ENCODE measurements at regions not wholly inside any gene's neighbourhood (a gene's known extent, or its start where the extent isn't known, plus 50 kb on each side); places are given as distances from the start of the nearest gene placed in this dataset.

- H3K9me3 ChIP-seq (ENCODE audit: control insufficient read depth, low read length) = no peaks in the 10 kb centered on the region
- H2AFZ ChIP-seq (ENCODE audit: low read depth, low read length) = no peak overlapping the region
- H3K18ac ChIP-seq (ENCODE audit: low read depth in 1 of 2, low read length in 2 of 2) = no peak overlapping the region
- no peaks in the 10 kb centered on the region for H3K4me1 ChIP-seq (ENCODE audit: control insufficient read depth, insufficient read depth, low read depth, low read length)
- H3K4me3 ChIP-seq (ENCODE audit: insufficient read depth in 1 of 2, low read depth in 1 of 2, low read length in 2 of 2) = no peak overlapping the region
- no peak overlapping the region for H2BK12ac ChIP-seq (ENCODE audit: low read length in 2 of 2)
- H3K14ac ChIP-seq (ENCODE audit: low read length in 2 of 2) = no peak overlapping the region
- H3K79me1 ChIP-seq (replicated peaks; ENCODE audit: low read length, poor library complexity, severe bottlenecking) = no peaks in the 10 kb centered on the region
- H4K91ac ChIP-seq (ENCODE audit: low read length) = no peak overlapping the region
- no peaks in the 10 kb centered on the region for H3K27me3 ChIP-seq (ENCODE audit: control insufficient read depth in 1 of 2, insufficient read depth in 1 of 2, low read length in 2 of 2)
- no peaks in the 10 kb centered on the region for H3K36me3 ChIP-seq (ENCODE audit: control insufficient read depth in 1 of 2, insufficient read depth in 2 of 2, low read depth in 1 of 2, low read length in 2 of 2)
- peak; percentile 86 for DNase-seq
- H2BK15ac ChIP-seq (ENCODE audit: low read depth, poor library complexity, severe bottlenecking) = no peak overlapping the region
- no peak overlapping the region for H3K23ac ChIP-seq (ENCODE audit: low read length in 2 of 2)
- no peak overlapping the region for H3K4ac ChIP-seq (ENCODE audit: low read depth in 1 of 2, low read length in 2 of 2)
- no peak overlapping the region for H3K27ac ChIP-seq (ENCODE audit: low read length, poor library complexity, severe bottlenecking)
- no peak overlapping the region for H2BK5ac ChIP-seq (ENCODE audit: low read depth, low read length, poor library complexity, severe bottlenecking)
- no peak overlapping the region for H3K9ac ChIP-seq (ENCODE audit: low read length)
- H4K8ac ChIP-seq (ENCODE audit: low read length) = no peak overlapping the region
- H3K4me2 ChIP-seq (ENCODE audit: low read length, poor library complexity, severe bottlenecking) = no peak overlapping the region
- H2BK120ac ChIP-seq (ENCODE audit: low read depth, low read length) = no peak overlapping the region
- no CpG with 5 or more reads among the region's 4 CpGs for WGBS
- no peak overlapping the region for H2AK5ac ChIP-seq (ENCODE audit: low read length, severe bottlenecking)
Observed at GRCh38 chr7:24197852-24198251, 86.1 kb upstream of the NPY start.

DNA sequence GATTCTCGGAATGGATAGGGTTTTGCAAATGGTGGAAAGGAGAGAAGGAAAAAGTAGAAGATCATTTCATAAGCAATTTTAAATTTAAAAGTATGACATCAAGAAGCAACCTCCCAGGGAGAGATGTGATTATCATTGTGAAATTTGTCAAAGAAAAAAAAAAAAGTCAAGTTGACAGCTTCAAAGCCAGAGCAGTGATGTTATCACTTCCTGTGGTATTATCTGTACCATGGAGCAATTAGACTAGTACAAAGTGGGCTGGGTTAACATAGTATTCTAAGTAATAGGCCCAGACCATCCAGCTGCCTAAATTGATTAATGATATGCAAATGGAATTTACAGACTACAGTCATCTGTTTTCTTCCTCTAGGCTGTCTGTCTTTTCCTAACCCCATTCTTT, 84.0 kb upstream of the NPY start:
- Histone ChIP-seq H3K27ac (ENCODE audit: low read length, poor library complexity, severe bottlenecking) (no peak overlapping the region), H2AFZ (ENCODE audit: low read depth, low read length) (no peak overlapping the region), H2BK15ac (ENCODE audit: low read depth, poor library complexity, severe bottlenecking) (no peak overlapping the region), H4K8ac (ENCODE audit: low read length) (no peak overlapping the region), H3K27me3 (ENCODE audit: control insufficient read depth in 1 of 2, insufficient read depth in 1 of 2, low read length in 2 of 2) (no peaks in the 10 kb centered on the region), H2BK120ac (ENCODE audit: low read depth, low read length) (no peak overlapping the region), H3K18ac (ENCODE audit: low read depth in 1 of 2, low read length in 2 of 2) (no peak overlapping the region), H2BK5ac (ENCODE audit: low read depth, low read length, poor library complexity, severe bottlenecking) (no peak overlapping the region), H3K4me3 (ENCODE audit: insufficient read depth in 1 of 2, low read depth in 1 of 2, low read length in 2 of 2) (no peak overlapping the region), H3K9me3 (ENCODE audit: control insufficient read depth, low read length) (no peaks in the 10 kb centered on the region), H3K4ac (ENCODE audit: low read depth in 1 of 2, low read length in 2 of 2) (no peak overlapping the region), H3K14ac (ENCODE audit: low read length in 2 of 2) (no peak overlapping the region), H4K91ac (ENCODE audit: low read length) (no peak overlapping the region), H3K4me2 (ENCODE audit: low read length, poor library complexity, severe bottlenecking) (no peak overlapping the region), H3K79me1 (replicated peaks; ENCODE audit: low read length, poor library complexity, severe bottlenecking) (no peaks in the 10 kb centered on the region), H2BK12ac (ENCODE audit: low read length in 2 of 2) (no peak overlapping the region), H3K9ac (ENCODE audit: low read length) (no peak overlapping the region), H3K36me3 (ENCODE audit: control insufficient read depth in 1 of 2, insufficient read depth in 2 of 2, low read depth in 1 of 2, low read length in 2 of 2) (no peaks in the 10 kb centered on the region), H3K23ac (ENCODE audit: low read length in 2 of 2) (no peak overlapping the region), H2AK5ac (ENCODE audit: low read length, severe bottlenecking) (no peak overlapping the region), H3K4me1 (ENCODE audit: control insufficient read depth, insufficient read depth, low read depth, low read length) (no peaks in the 10 kb centered on the region)
- peak; percentile 69 for DNase-seq
- WGBS = 100% methylated on average over 1 of the region's 1 CpG

- Histone ChIP-seq H3K9me3 (ENCODE audit: control insufficient read depth, low read length) (no peaks in the 10 kb centered on the region), H3K18ac (ENCODE audit: low read depth in 1 of 2, low read length in 2 of 2) (peak overlapping the region; percentile 43 to 60), H3K4ac (ENCODE audit: low read depth in 1 of 2, low read length in 2 of 2) (no peak overlapping the region), H3K36me3 (ENCODE audit: control insufficient read depth in 1 of 2, insufficient read depth in 2 of 2, low read depth in 1 of 2, low read length in 2 of 2) (no peaks in the 10 kb centered on the region), H3K27ac (ENCODE audit: low read length, poor library complexity, severe bottlenecking) (no peak overlapping the region), H2AFZ (ENCODE audit: low read depth, low read length) (no peak overlapping the region), H3K9ac (ENCODE audit: low read length) (no peak overlapping the region), H3K79me1 (replicated peaks; ENCODE audit: low read length, poor library complexity, severe bottlenecking) (no peaks in the 10 kb centered on the region), H3K23ac (ENCODE audit: low read length in 2 of 2) (no peak overlapping the region), H3K27me3 (ENCODE audit: control insufficient read depth in 1 of 2, insufficient read depth in 1 of 2, low read length in 2 of 2) (no peaks in the 10 kb centered on the region), H4K91ac (ENCODE audit: low read length) (peak overlapping the region; percentile 39), H2BK12ac (ENCODE audit: low read length in 2 of 2) (peak overlapping the region; percentile 24 to 77), H2AK5ac (ENCODE audit: low read length, severe bottlenecking) (no peak overlapping the region), H2BK15ac (ENCODE audit: low read depth, poor library complexity, severe bottlenecking) (no peak overlapping the region), H3K4me3 (ENCODE audit: insufficient read depth in 1 of 2, low read depth in 1 of 2, low read length in 2 of 2) (no peak overlapping the region), H4K8ac (ENCODE audit: low read length) (no peak overlapping the region), H2BK120ac (ENCODE audit: low read depth, low read length) (no peak overlapping the region), H3K4me1 (ENCODE audit: control insufficient read depth, insufficient read depth, low read depth, low read length) (no peaks in the 10 kb centered on the region), H2BK5ac (ENCODE audit: low read depth, low read length, poor library complexity, severe bottlenecking) (no peak overlapping the region), H3K14ac (ENCODE audit: low read length in 2 of 2) (no peak overlapping the region), H3K4me2 (ENCODE audit: low read length, poor library complexity, severe bottlenecking) (no peak overlapping the region)
- DNase-seq = no peak
- 76% methylated on average over 6 of the region's 9 CpGs for WGBS
Observed at GRCh38 chr7:24200407-24200966, 83.5 kb upstream of the NPY start.

- Histone ChIP-seq H2BK15ac (ENCODE audit: low read depth, poor library complexity, severe bottlenecking) (no peak overlapping the region), H3K14ac (ENCODE audit: low read length in 2 of 2) (no peak overlapping the region), H2AFZ (ENCODE audit: low read depth, low read length) (no peak overlapping the region), H3K27me3 (ENCODE audit: control insufficient read depth in 1 of 2, insufficient read depth in 1 of 2, low read length in 2 of 2) (no peaks in the 10 kb centered on the region), H2BK5ac (ENCODE audit: low read depth, low read length, poor library complexity, severe bottlenecking) (no peak overlapping the region), H3K18ac (ENCODE audit: low read depth in 1 of 2, low read length in 2 of 2) (peak overlapping the region in 1 of 2 experiments; percentile 43), H3K23ac (ENCODE audit: low read length in 2 of 2) (no peak overlapping the region), H3K9ac (ENCODE audit: low read length) (no peak overlapping the region), H2BK120ac (ENCODE audit: low read depth, low read length) (no peak overlapping the region), H2BK12ac (ENCODE audit: low read length in 2 of 2) (peak overlapping the region in 1 of 2 experiments; percentile 77), H3K36me3 (ENCODE audit: control insufficient read depth in 1 of 2, insufficient read depth in 2 of 2, low read depth in 1 of 2, low read length in 2 of 2) (no peaks in the 10 kb centered on the region), H3K4me2 (ENCODE audit: low read length, poor library complexity, severe bottlenecking) (no peak overlapping the region), H3K4ac (ENCODE audit: low read depth in 1 of 2, low read length in 2 of 2) (no peak overlapping the region), H3K27ac (ENCODE audit: low read length, poor library complexity, severe bottlenecking) (no peak overlapping the region), H3K79me1 (replicated peaks; ENCODE audit: low read length, poor library complexity, severe bottlenecking) (no peaks in the 10 kb centered on the region), H2AK5ac (ENCODE audit: low read length, severe bottlenecking) (no peak overlapping the region), H3K4me1 (ENCODE audit: control insufficient read depth, insufficient read depth, low read depth, low read length) (no peaks in the 10 kb centered on the region), H4K91ac (ENCODE audit: low read length) (no peak overlapping the region), H3K4me3 (ENCODE audit: insufficient read depth in 1 of 2, low read depth in 1 of 2, low read length in 2 of 2) (no peak overlapping the region), H3K9me3 (ENCODE audit: control insufficient read depth, low read length) (no peaks in the 10 kb centered on the region), H4K8ac (ENCODE audit: low read length) (no peak overlapping the region)
- DNase-seq = peak; percentile 49
- 40% methylated on average over 4 of the region's 4 CpGs for WGBS
Observed at GRCh38 chr7:24201226-24201625, 82.8 kb upstream of the NPY start.

All from mesenchymal stem cell (in vitro differentiated cells and primary cell).